ENCODE measurements at regions not wholly inside any gene's neighbourhood (a gene's known extent, or its start where the extent isn't known, plus 50 kb on each side); places are given as distances from the start of the nearest gene placed in this dataset.
A peak's percentile ranks its signal among the peaks of the same experiment; 100 is the strongest.

DNA sequence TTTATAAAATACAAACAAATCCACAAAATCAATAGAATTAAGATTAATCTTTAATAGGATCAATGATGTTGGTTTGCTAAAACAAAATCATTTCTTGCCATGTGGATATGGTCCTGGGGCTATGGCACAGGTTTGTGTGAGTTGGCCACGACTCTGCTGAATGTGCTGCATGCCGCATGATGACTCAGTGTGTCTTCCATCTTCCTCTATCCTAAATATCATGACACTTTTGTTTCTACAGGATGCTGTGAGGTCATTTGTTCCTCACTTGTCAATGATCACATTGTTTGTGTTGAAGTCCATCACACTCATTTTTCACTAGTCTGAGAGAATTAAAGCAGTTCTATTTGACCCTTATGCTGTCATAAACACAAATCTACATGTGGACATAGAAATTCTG lies 167.2 kb upstream of the ZBED5 start:
- DNase-seq (ENCODE audit: low read depth in 1 of 2, low spot score in 1 of 2) = no peak
- no peak overlapping the region for H3K4me3 ChIP-seq (replicated peaks; ENCODE audit: insufficient read depth, low read length)
- no peaks in the 10 kb centered on the region for H3K27me3 ChIP-seq (ENCODE audit: insufficient read depth, poor library complexity, severe bottlenecking)
- no peak overlapping the region for H3K27ac ChIP-seq (replicated peaks)
- TF ChIP-seq REST (IDR thresholded peaks at IDR 0.05; ENCODE audit: insufficient replicate concordance, low read depth) (no peak), GABPA (IDR thresholded peaks at IDR 0.05; ENCODE audit: low read depth) (no peak), CTCF (IDR thresholded peaks at IDR 0.05; ENCODE audit: insufficient read depth, low read length) (no peak), POLR2AphosphoS5 (IDR thresholded peaks at IDR 0.05; ENCODE audit: low read depth) (no peak), SPI1 (IDR thresholded peaks at IDR 0.05; ENCODE audit: borderline replicate concordance, low read depth) (no peak)

DNA sequence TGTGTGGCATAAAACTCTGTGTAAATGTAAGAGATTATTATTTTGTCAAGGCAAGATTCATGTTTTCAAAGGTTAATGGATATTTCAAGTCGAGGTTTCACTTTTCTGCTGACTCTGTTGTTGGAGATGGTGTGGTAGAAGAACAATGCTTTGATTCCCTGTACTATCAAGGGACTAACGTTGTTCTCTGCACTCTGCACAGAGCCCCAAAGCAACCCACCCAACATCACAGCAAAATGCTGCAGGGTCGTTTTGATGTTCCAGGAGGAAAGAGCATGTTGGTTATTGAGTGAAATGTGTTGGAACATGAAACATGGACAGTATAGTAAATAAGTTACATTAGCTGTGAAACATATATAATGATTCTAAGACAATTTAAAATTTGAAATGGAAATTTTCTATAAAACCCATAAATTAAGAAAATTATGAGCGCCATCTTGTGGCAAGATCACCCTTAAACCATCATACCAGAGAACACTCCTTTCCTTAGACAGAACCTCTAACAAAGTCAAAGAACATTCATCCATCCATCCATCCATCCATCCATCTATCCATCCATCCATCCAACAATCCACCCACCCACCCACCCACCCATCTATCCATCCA lies 164.4 kb upstream of the ZBED5 start:
- Histone ChIP-seq H3K4me3 (replicated peaks; ENCODE audit: insufficient read depth, low read length) (no peak overlapping the region), H3K27ac (replicated peaks) (no peak overlapping the region), H3K27me3 (ENCODE audit: insufficient read depth, poor library complexity, severe bottlenecking) (no peaks in the 10 kb centered on the region)
- TF ChIP-seq CTCF (IDR thresholded peaks at IDR 0.05; ENCODE audit: insufficient read depth, low read length) (peak; percentile 5), SPI1 (IDR thresholded peaks at IDR 0.05; ENCODE audit: borderline replicate concordance, low read depth) (no peak)
- DNase-seq (ENCODE audit: low read depth in 1 of 2, low spot score in 1 of 2) = no peak

- TF ChIP-seq REST (IDR thresholded peaks at IDR 0.05; ENCODE audit: insufficient replicate concordance, low read depth) (no peak), SPI1 (IDR thresholded peaks at IDR 0.05; ENCODE audit: borderline replicate concordance, low read depth) (no peak), POLR2AphosphoS5 (IDR thresholded peaks at IDR 0.05; ENCODE audit: low read depth) (no peak), CTCF (IDR thresholded peaks at IDR 0.05; ENCODE audit: insufficient read depth, low read length) (no peak), GABPA (IDR thresholded peaks at IDR 0.05; ENCODE audit: low read depth) (no peak)
- H3K27me3 ChIP-seq (ENCODE audit: insufficient read depth, poor library complexity, severe bottlenecking) = no peaks in the 10 kb centered on the region
- no peak for DNase-seq (ENCODE audit: low read depth in 1 of 2, low spot score in 1 of 2)
- H3K27ac ChIP-seq (replicated peaks) = no peak overlapping the region
- no peak overlapping the region for H3K4me3 ChIP-seq (replicated peaks; ENCODE audit: insufficient read depth, low read length)
These were observed 163.7 kb upstream of the ZBED5 start for GRCh38 chr11:11021563-11021962.

DNA sequence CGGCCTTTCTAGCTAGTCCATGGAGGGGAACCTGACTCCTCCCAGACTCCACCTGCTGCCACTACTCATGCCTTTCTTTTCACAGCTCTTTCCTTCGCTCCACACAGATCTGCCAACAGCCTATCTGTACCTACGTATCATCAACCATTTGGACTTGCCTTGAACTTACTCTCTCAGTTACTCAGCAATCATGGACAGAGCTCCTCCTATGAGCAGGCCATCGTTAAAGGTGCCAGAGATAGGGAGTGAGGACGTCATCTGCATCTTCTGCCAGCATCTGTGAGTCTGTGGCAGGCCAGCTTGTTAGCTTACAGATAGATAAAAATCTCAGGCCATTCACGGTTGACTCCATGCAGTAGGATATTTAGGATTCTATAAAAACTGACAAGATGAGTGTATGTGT lies 162.9 kb upstream of the ZBED5 start:
- Histone ChIP-seq H3K4me3 (replicated peaks; ENCODE audit: insufficient read depth, low read length) (no peak overlapping the region), H3K27me3 (ENCODE audit: insufficient read depth, poor library complexity, severe bottlenecking) (no peaks in the 10 kb centered on the region), H3K27ac (replicated peaks) (no peak overlapping the region)
- TF ChIP-seq REST (IDR thresholded peaks at IDR 0.05; ENCODE audit: insufficient replicate concordance, low read depth) (no peak), SPI1 (IDR thresholded peaks at IDR 0.05; ENCODE audit: borderline replicate concordance, low read depth) (no peak), POLR2AphosphoS5 (IDR thresholded peaks at IDR 0.05; ENCODE audit: low read depth) (no peak), CTCF (IDR thresholded peaks at IDR 0.05; ENCODE audit: insufficient read depth, low read length) (no peak), GABPA (IDR thresholded peaks at IDR 0.05; ENCODE audit: low read depth) (no peak)
- no peak for DNase-seq (ENCODE audit: low read depth in 1 of 2, low spot score in 1 of 2)

Measured in HL-60 (cell line).